GM23338 (cell line): ENCODE measurements at regions not wholly inside any gene's neighbourhood (a gene's known extent, or its start where the extent isn't known, plus 50 kb on each side); places are given as distances from the start of the nearest gene placed in this dataset.

ENCODE experiments used
- ATAC-seq: fragments of 200-7000 bp; cut with Tn5 transposase; 3 replicates; pipeline ENCODE4 v1.9.1; 2020
- DNase-seq: peaks from one replicate; pipeline ENCODE4 v3.0.0-alpha.2; 2015; ENCODE audit warnings: low spot score
- H2AFZ ChIP-seq: fragments of 200-600 bp; sonication (generic); 2 replicates; pipeline ENCODE4 v1.8.0; 2016; ENCODE audit warnings: antibody characterized with exemption, mild to moderate bottlenecking, moderate library complexity
- H3F3A ChIP-seq: fragments of 200-600 bp; sonication (generic); replicated peaks from 2 replicates; pipeline ENCODE4 v1.8.0; 2017; ENCODE audit warnings: antibody characterized with exemption, mixed run types, low read depth
- H3K27ac ChIP-seq: fragments of 200-600 bp; sonication (generic); 2 replicates; pipeline ENCODE4 v1.6.1; 2016; ENCODE audit warnings: low read depth
- H3K27me3 ChIP-seq: fragments of 200-600 bp; sonication (generic); 2 replicates; pipeline ENCODE4 v1.8.0; 2016; ENCODE audit warnings: mild to moderate bottlenecking, mixed run types, moderate library complexity; ENCODE audit not compliant: insufficient read depth
- H3K36me3 ChIP-seq: fragments of 200-600 bp; sonication (generic); 2 replicates; pipeline ENCODE4 v1.8.0; 2016; ENCODE audit warnings: mild to moderate bottlenecking; ENCODE audit not compliant: insufficient read depth
- H3K4me1 ChIP-seq: fragments of 200-600 bp; sonication (generic); 2 replicates; pipeline ENCODE4 v1.8.0; 2016; ENCODE audit warnings: mild to moderate bottlenecking, moderate library complexity; ENCODE audit not compliant: insufficient read depth
- H3K4me2 ChIP-seq: fragments of 200-600 bp; sonication (generic); 2 replicates; pipeline ENCODE4 v1.7.1; 2017; ENCODE audit warnings: mixed run types
- H3K4me3 ChIP-seq: fragments of 200-600 bp; sonication (generic); 2 replicates; pipeline ENCODE4 v1.6.1; 2016; ENCODE audit warnings: mixed run types
- H3K79me2 ChIP-seq: fragments of 200-600 bp; sonication (generic); replicated peaks from 2 replicates; pipeline ENCODE4 v1.8.0; 2017; ENCODE audit warnings: mild to moderate bottlenecking; ENCODE audit not compliant: insufficient read depth
- H3K9me2 ChIP-seq: fragments of 200-600 bp; sonication (generic); 2 replicates; pipeline ENCODE4 v1.8.0; 2017; ENCODE audit not compliant: insufficient read depth
- H4K20me1 ChIP-seq: fragments of 200-600 bp; sonication (generic); replicated peaks from 2 replicates; pipeline ENCODE4 v1.8.0; 2017; ENCODE audit warnings: mild to moderate bottlenecking; ENCODE audit not compliant: insufficient read depth
- H3K27ac Mint-ChIP-seq: 2 replicates; pipeline ENCODE4 v1.8.0; 2020; ENCODE audit warnings: inconsistent platforms, mild to moderate bottlenecking, moderate library complexity, mixed read lengths
- H3K27me3 Mint-ChIP-seq: 3 replicates; pipeline ENCODE4 v1.8.0; 2022; ENCODE audit warnings: low read depth, mild to moderate bottlenecking, moderate library complexity, mixed read lengths, inconsistent platforms; ENCODE audit not compliant: insufficient read depth, poor library complexity
- H3K36me3 Mint-ChIP-seq: 3 replicates; pipeline ENCODE4 v1.8.0; 2021; ENCODE audit warnings: low read depth, mild to moderate bottlenecking, inconsistent platforms, moderate library complexity, mixed read lengths
- H3K4me1 Mint-ChIP-seq: 3 replicates; pipeline ENCODE4 v1.8.0; 2020; ENCODE audit warnings: mild to moderate bottlenecking, inconsistent platforms, mixed read lengths
- H3K4me3 Mint-ChIP-seq: 3 replicates; pipeline ENCODE4 v1.8.0; 2021; ENCODE audit warnings: moderate library complexity, mild to moderate bottlenecking, inconsistent platforms, mixed read lengths
- H3K9me3 Mint-ChIP-seq: 3 replicates; pipeline ENCODE4 v1.8.0; 2020; ENCODE audit warnings: moderate library complexity, mild to moderate bottlenecking, inconsistent platforms, mixed read lengths
- CREB1 ChIP-seq: fragments of 250-450 bp; sonication (Bioruptor Pico); IDR thresholded peaks from 2 replicates; pipeline ENCODE4 v1.5.0; 2020; ENCODE audit warnings: low read depth, mild to moderate bottlenecking, moderate library complexity
- ETS1 ChIP-seq: IDR thresholded peaks from 2 replicates; pipeline ENCODE4 v1.6.1; 2016; ENCODE audit warnings: antibody characterized with exemption
- EZH2 ChIP-seq: fragments of 200-600 bp; sonication (generic); IDR thresholded peaks from one replicate; pipeline ENCODE4 v1.8.0; 2017; ENCODE audit warnings: antibody characterized with exemption, mild to moderate bottlenecking, low read depth; ENCODE audit not compliant: unreplicated experiment
- EZH2phosphoT487 ChIP-seq: fragments of 200-600 bp; sonication (generic); IDR thresholded peaks from one replicate; pipeline ENCODE4 v1.8.1; 2018; ENCODE audit warnings: antibody characterized with exemption; ENCODE audit not compliant: unreplicated experiment
- NANOG ChIP-seq: IDR thresholded peaks from 2 replicates; pipeline ENCODE4 v1.6.1; 2016; ENCODE audit warnings: antibody characterized with exemption, borderline replicate concordance
- STAT1 ChIP-seq: IDR thresholded peaks from one replicate; pipeline ENCODE4 v1.6.1; 2016; ENCODE audit warnings: antibody characterized with exemption; ENCODE audit not compliant: unreplicated experiment
- ZNF114 ChIP-seq: fragments of 250-450 bp; sonication (Bioruptor Pico); IDR thresholded peaks from 2 replicates; pipeline ENCODE4 v1.5.0; 2020; ENCODE audit warnings: mild to moderate bottlenecking, moderate library complexity
- ZNF331 ChIP-seq: fragments of 250-450 bp; sonication (Bioruptor Pico); IDR thresholded peaks from 2 replicates; pipeline ENCODE4 v1.5.0; 2020; ENCODE audit warnings: low read depth, mild to moderate bottlenecking, moderate library complexity
- ZNF462 ChIP-seq: fragments of 250-450 bp; sonication (Bioruptor Pico); IDR thresholded peaks from 2 replicates; pipeline ENCODE4 v1.5.0; 2020; ENCODE audit warnings: mild to moderate bottlenecking, moderate library complexity
- TF ChIP-seq, protein P1 (sequence below): IDR thresholded peaks from one replicate; pipeline ENCODE4 v1.6.1; 2018; ENCODE audit warnings: antibody characterized with exemption; ENCODE audit not compliant: unreplicated experiment
- TF ChIP-seq, protein P2 (sequence below), 2 experiments: fragments of 200-600 bp in 1 of 2; sonication (generic) in 1 of 2; conservative IDR thresholded peaks; 2 replicates each; pipeline versions ENCODE4 v1.5.1 to v1.6.1; 2016 to 2017; ENCODE audit warnings: antibody characterized with exemption in 2 of 2, low read depth in 2 of 2, mild to moderate bottlenecking in 2 of 2, moderate library complexity in 1 of 2

GRCh38 chr7:3230908-3231307 is 70.1 kb upstream of the SDK1 start (continued):
- no peak for TF ChIP-seq ZNF462 (CRISPR knock-in tag)
- TF ChIP-seq EZH2 = no peak
- no peak for TF ChIP-seq NANOG
- TF ChIP-seq CREB1 = no peak
- no peak for TF ChIP-seq ZNF331 (CRISPR knock-in tag)
- TF ChIP-seq STAT1 = no peak

DNA sequence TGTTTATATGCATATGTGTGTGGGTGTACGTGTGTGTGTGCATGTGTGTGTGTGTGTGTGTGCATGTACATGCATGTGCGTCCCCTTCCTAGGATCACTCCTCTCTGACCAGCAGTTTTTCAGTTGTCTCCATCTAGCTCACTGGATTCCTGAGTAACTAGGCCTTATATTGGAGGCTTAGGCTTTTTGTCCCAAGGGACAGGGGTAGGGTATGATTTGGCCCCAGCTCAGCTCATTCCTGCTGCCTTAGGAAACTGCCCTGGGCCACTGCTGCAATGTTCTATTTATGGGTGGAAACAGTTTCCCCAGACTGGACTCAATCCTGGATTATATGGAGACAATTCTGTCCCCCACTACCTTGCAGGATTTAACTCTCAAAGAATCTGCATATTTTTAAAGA is 68.8 kb upstream of the SDK1 start:
- Histone ChIP-seq H3K36me3 (no peaks in the 10 kb centered on the region), H2AFZ (no peak overlapping the region), H3K9me2 (peaks cover 10% of the 10 kb centered on the region), H3K4me1 (no peaks in the 10 kb centered on the region), H3K27ac (no peak overlapping the region), H3K79me2 (no peaks in the 10 kb centered on the region), H3F3A (no peaks in the 10 kb centered on the region), H3K27me3 (no peaks in the 10 kb centered on the region), H4K20me1 (no peaks in the 10 kb centered on the region), H3K4me2 (no peak overlapping the region), H3K4me3 (no peak overlapping the region)
- H3K9me3 Mint-ChIP-seq = peaks cover 13% of the 10 kb centered on the region
- peaks cover 7% of the 10 kb centered on the region for H3K27me3 Mint-ChIP-seq
- no peak overlapping the region for H3K27ac Mint-ChIP-seq
- ATAC-seq (no peak), DNase-seq (no peak)
- peaks cover 7% of the 10 kb centered on the region; the same call in 2 of the 3 replicates for H3K36me3 Mint-ChIP-seq
- no peak overlapping the region for H3K4me3 Mint-ChIP-seq
- no peaks in the 10 kb centered on the region for H3K4me1 Mint-ChIP-seq
- TF ChIP-seq ETS1 = no peak
- TF ChIP-seq, protein P1, sequence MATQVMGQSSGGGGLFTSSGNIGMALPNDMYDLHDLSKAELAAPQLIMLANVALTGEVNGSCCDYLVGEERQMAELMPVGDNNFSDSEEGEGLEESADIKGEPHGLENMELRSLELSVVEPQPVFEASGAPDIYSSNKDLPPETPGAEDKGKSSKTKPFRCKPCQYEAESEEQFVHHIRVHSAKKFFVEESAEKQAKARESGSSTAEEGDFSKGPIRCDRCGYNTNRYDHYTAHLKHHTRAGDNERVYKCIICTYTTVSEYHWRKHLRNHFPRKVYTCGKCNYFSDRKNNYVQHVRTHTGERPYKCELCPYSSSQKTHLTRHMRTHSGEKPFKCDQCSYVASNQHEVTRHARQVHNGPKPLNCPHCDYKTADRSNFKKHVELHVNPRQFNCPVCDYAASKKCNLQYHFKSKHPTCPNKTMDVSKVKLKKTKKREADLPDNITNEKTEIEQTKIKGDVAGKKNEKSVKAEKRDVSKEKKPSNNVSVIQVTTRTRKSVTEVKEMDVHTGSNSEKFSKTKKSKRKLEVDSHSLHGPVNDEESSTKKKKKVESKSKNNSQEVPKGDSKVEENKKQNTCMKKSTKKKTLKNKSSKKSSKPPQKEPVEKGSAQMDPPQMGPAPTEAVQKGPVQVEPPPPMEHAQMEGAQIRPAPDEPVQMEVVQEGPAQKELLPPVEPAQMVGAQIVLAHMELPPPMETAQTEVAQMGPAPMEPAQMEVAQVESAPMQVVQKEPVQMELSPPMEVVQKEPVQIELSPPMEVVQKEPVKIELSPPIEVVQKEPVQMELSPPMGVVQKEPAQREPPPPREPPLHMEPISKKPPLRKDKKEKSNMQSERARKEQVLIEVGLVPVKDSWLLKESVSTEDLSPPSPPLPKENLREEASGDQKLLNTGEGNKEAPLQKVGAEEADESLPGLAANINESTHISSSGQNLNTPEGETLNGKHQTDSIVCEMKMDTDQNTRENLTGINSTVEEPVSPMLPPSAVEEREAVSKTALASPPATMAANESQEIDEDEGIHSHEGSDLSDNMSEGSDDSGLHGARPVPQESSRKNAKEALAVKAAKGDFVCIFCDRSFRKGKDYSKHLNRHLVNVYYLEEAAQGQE = no peak
- TF ChIP-seq CREB1 = no peak
- TF ChIP-seq EZH2phosphoT487 = no peak
- no peak for TF ChIP-seq NANOG
- no peak for TF ChIP-seq ZNF114 (CRISPR knock-in tag)
- TF ChIP-seq, protein P2, sequence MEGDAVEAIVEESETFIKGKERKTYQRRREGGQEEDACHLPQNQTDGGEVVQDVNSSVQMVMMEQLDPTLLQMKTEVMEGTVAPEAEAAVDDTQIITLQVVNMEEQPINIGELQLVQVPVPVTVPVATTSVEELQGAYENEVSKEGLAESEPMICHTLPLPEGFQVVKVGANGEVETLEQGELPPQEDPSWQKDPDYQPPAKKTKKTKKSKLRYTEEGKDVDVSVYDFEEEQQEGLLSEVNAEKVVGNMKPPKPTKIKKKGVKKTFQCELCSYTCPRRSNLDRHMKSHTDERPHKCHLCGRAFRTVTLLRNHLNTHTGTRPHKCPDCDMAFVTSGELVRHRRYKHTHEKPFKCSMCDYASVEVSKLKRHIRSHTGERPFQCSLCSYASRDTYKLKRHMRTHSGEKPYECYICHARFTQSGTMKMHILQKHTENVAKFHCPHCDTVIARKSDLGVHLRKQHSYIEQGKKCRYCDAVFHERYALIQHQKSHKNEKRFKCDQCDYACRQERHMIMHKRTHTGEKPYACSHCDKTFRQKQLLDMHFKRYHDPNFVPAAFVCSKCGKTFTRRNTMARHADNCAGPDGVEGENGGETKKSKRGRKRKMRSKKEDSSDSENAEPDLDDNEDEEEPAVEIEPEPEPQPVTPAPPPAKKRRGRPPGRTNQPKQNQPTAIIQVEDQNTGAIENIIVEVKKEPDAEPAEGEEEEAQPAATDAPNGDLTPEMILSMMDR (conservative IDR thresholded peaks at IDR 0.05; ENCODE audit: low read depth in 2 of 2) = no peak
